GM10266 (cell line): ENCODE measurements at regions not wholly inside any gene's neighbourhood (a gene's known extent, or its start where the extent isn't known, plus 50 kb on each side); places are given as distances from the start of the nearest gene placed in this dataset.

Source experiments
- DNase-seq: peaks from one replicate; pipeline ENCODE4 v3.0.0; 2012; ENCODE audit errors: extremely low spot score
- CTCF ChIP-seq: IDR thresholded peaks from 2 replicates; pipeline ENCODE4 v1.5.1; 2012; ENCODE audit warnings: mild to moderate bottlenecking, low read depth; ENCODE audit not compliant: control insufficient read depth, insufficient read depth; ENCODE audit errors: missing control alignments

GRCh38 chr4:124203613-124204238, 508.8 kb downstream of the ANKRD50 start:
- TF ChIP-seq CTCF, result no peak
- no peak for DNase-seq

GRCh38 chr4:124206779-124207605, 505.5 kb downstream of the ANKRD50 start:
- DNase-seq, result no peak
- no peak for TF ChIP-seq CTCF

GRCh38 chr4:124209211-124209610, 503.3 kb downstream of the ANKRD50 start:
- no peak for TF ChIP-seq CTCF
- DNase-seq, result no peak

- TF ChIP-seq CTCF, result no peak
- no peak for DNase-seq
These were observed 502.9 kb downstream of the ANKRD50 start for GRCh38 chr4:124209626-124210025.

- TF ChIP-seq CTCF, result no peak
- DNase-seq, result no peak
These were observed 501.8 kb downstream of the ANKRD50 start for GRCh38 chr4:124210746-124211145.

- no peak for DNase-seq
- TF ChIP-seq CTCF, result no peak
These were observed 499.5 kb downstream of the ANKRD50 start for GRCh38 chr4:124212815-124213630.
